ENCODE measurements at regions not wholly inside any gene's neighbourhood (a gene's known extent, or its start where the extent isn't known, plus 50 kb on each side); places are given as distances from the start of the nearest gene placed in this dataset.
A peak's percentile ranks its signal among the peaks of the same experiment; 100 is the strongest.

GRCh38 chr2:219967247-219968245, 340.1 kb downstream of the SLC4A3 start:
- DNase-seq (ENCODE audit: low read depth in 1 of 2, low spot score in 1 of 2) = no peak
- TF ChIP-seq JUND (IDR thresholded peaks at IDR 0.05; ENCODE audit: low read depth) = no peak
- in situ Hi-C loops (cut with HindIII; ENCODE audit: low pct_unique_long_range_greater_than_20kb, low sequenced_read_pairs) = no loop called here

GRCh38 chr2:219968685-219969345, 341.4 kb downstream of the SLC4A3 start:
- in situ Hi-C loops (cut with HindIII; ENCODE audit: low pct_unique_long_range_greater_than_20kb, low sequenced_read_pairs) = no loop called here
- TF ChIP-seq JUND (IDR thresholded peaks at IDR 0.05; ENCODE audit: low read depth) = no peak

GRCh38 chr2:219969508-219969907, 342.1 kb downstream of the SLC4A3 start:
- in situ Hi-C loops (cut with HindIII; ENCODE audit: low pct_unique_long_range_greater_than_20kb, low sequenced_read_pairs) = no loop called here
- DNase-seq (ENCODE audit: low read depth in 1 of 2, low spot score in 1 of 2) = no peak
- TF ChIP-seq JUND (IDR thresholded peaks at IDR 0.05; ENCODE audit: low read depth) = no peak

More at GRCh38 chr2:219968685-219969345, 341.4 kb downstream of the SLC4A3 start:
- DNase-seq (ENCODE audit: low read depth in 1 of 2, low spot score in 1 of 2) = peak in 1 of 2 experiments; percentile 3

GRCh38 chr2:219973136-219973535, 345.7 kb downstream of the SLC4A3 start:
- TF ChIP-seq JUND (IDR thresholded peaks at IDR 0.05; ENCODE audit: low read depth) = no peak
- no peak for DNase-seq (ENCODE audit: low read depth in 1 of 2, low spot score in 1 of 2)
- in situ Hi-C loops (cut with HindIII; ENCODE audit: low pct_unique_long_range_greater_than_20kb, low sequenced_read_pairs) = no loop called here

GRCh38 chr2:219976871-219977270, 349.4 kb downstream of the SLC4A3 start:
- TF ChIP-seq JUND (IDR thresholded peaks at IDR 0.05; ENCODE audit: low read depth) = no peak
- DNase-seq (ENCODE audit: low read depth in 1 of 2, low spot score in 1 of 2) = no peak
- in situ Hi-C loops (cut with HindIII; ENCODE audit: low pct_unique_long_range_greater_than_20kb, low sequenced_read_pairs) = no loop called here

GRCh38 chr2:219980638-219981037, 353.2 kb downstream of the SLC4A3 start:
- in situ Hi-C loops (cut with HindIII; ENCODE audit: low pct_unique_long_range_greater_than_20kb, low sequenced_read_pairs) = no loop called here
- TF ChIP-seq JUND (IDR thresholded peaks at IDR 0.05; ENCODE audit: low read depth) = no peak

GRCh38 chr2:219983836-219984235, 356.4 kb downstream of the SLC4A3 start:
- DNase-seq (ENCODE audit: low read depth in 1 of 2, low spot score in 1 of 2) = no peak
- TF ChIP-seq JUND (IDR thresholded peaks at IDR 0.05; ENCODE audit: low read depth) = no peak
- in situ Hi-C loops (cut with HindIII; ENCODE audit: low pct_unique_long_range_greater_than_20kb, low sequenced_read_pairs) = no loop called here

More at GRCh38 chr2:219980638-219981037, 353.2 kb downstream of the SLC4A3 start:
- DNase-seq (ENCODE audit: low read depth in 1 of 2, low spot score in 1 of 2) = no peak

- no peak for TF ChIP-seq JUND (IDR thresholded peaks at IDR 0.05; ENCODE audit: low read depth)
- in situ Hi-C loops (cut with HindIII; ENCODE audit: low pct_unique_long_range_greater_than_20kb, low sequenced_read_pairs) = no loop called here
Measured at GRCh38 chr2:219985017-219985416, 357.6 kb downstream of the SLC4A3 start.

GRCh38 chr2:219987830-219988229, 360.4 kb downstream of the SLC4A3 start:
- TF ChIP-seq JUND (IDR thresholded peaks at IDR 0.05; ENCODE audit: low read depth) = no peak
- DNase-seq (ENCODE audit: low read depth in 1 of 2, low spot score in 1 of 2) = no peak
- in situ Hi-C loops (cut with HindIII; ENCODE audit: low pct_unique_long_range_greater_than_20kb, low sequenced_read_pairs) = no loop called here

More at GRCh38 chr2:219985017-219985416, 357.6 kb downstream of the SLC4A3 start:
- DNase-seq (ENCODE audit: low read depth in 1 of 2, low spot score in 1 of 2) = no peak

GRCh38 chr2:219989744-219990143, 362.3 kb downstream of the SLC4A3 start:
- in situ Hi-C loops (cut with HindIII; ENCODE audit: low pct_unique_long_range_greater_than_20kb, low sequenced_read_pairs) = no loop called here
- no peak for DNase-seq (ENCODE audit: low read depth in 1 of 2, low spot score in 1 of 2)
- no peak for TF ChIP-seq JUND (IDR thresholded peaks at IDR 0.05; ENCODE audit: low read depth)

- in situ Hi-C loops (cut with HindIII; ENCODE audit: low pct_unique_long_range_greater_than_20kb, low sequenced_read_pairs) = no loop called here
- no peak for DNase-seq (ENCODE audit: low read depth in 1 of 2, low spot score in 1 of 2)
- TF ChIP-seq JUND (IDR thresholded peaks at IDR 0.05; ENCODE audit: low read depth) = no peak
Measured at GRCh38 chr2:219991116-219991515, 363.7 kb downstream of the SLC4A3 start.

GRCh38 chr2:219995399-219995798, 368.0 kb downstream of the SLC4A3 start:
- in situ Hi-C loops (cut with HindIII; ENCODE audit: low pct_unique_long_range_greater_than_20kb, low sequenced_read_pairs) = no loop called here

More at GRCh38 chr2:219995399-219995798, 368.0 kb downstream of the SLC4A3 start:
- TF ChIP-seq JUND (IDR thresholded peaks at IDR 0.05; ENCODE audit: low read depth) = no peak
- no peak for DNase-seq (ENCODE audit: low read depth in 1 of 2, low spot score in 1 of 2)

All from T47D (cell line).